SH-SY5Y (cell line): ENCODE measurements at regions not wholly inside any gene's neighbourhood (a gene's known extent, or its start where the extent isn't known, plus 50 kb on each side); places are given as distances from the start of the nearest gene placed in this dataset.

ENCODE experiments used
- GATA2 ChIP-seq: IDR thresholded peaks from 2 replicates; pipeline ENCODE4 v1.6.1; 2011; ENCODE audit warnings: mild to moderate bottlenecking, low read depth, low read length
- GATA3 ChIP-seq: IDR thresholded peaks from 2 replicates; pipeline ENCODE4 v1.6.1; 2011; ENCODE audit warnings: low read depth, mild to moderate bottlenecking, low read length, moderate library complexity

DNA sequence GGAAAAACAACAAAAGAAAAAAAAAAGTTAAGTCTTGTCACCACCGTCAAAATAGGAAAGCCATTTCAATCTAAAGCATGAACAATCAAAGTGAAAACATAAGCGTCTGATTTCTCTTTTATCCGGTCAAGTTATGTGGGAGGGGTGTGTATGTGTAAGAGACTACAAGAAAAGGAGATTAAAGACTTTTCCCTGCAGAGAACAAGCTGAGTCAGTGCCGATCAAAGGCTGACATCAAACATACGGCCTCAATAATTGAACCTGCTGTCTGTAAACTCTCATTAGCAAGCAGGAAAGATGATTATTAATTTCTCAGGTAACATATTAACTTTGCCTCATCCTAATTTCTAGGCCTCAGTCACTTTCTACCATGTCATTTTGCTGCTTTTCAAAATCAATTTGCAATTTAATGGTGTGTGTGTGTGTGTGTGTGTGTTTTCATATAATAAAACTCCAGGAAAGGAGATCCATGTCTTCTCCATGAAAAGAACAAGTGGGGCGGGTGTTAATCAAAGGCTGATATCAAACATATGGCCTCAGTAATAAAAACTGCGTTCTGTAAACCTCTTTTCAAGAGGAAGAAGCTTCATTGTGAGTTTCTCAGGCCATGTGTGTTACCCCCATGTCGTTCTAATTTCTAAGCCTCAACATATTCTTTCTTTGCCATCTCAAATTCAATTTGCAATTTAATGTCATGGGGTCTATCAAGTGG, 649.1 kb upstream of the SORCS1 start:
- TF ChIP-seq GATA3: no peak
- TF ChIP-seq GATA2: no peak

- TF ChIP-seq GATA2 (no peak), GATA3 (no peak)
These were observed 645.4 kb upstream of the SORCS1 start for GRCh38 chr10:107809889-107810288.

DNA sequence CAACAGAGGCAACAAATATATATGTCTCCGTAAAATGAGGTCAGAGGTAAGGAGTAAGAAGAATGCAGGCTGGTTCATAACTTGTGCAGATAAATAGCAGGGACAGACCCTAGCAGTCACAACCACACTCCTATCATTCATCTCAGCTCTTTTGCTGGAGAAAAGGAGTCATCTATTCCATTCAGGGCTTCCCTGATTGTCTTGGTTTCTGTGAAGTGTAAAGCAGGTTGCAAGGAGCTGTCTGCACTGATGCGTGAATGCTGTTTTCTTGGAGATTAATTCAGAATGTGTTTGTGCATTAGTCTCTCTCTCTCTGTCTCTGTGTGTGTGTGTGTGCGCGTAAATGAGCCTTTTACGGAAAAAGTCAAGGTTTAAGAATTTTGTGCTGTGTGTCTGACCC, 643.3 kb upstream of the SORCS1 start:
- TF ChIP-seq GATA2 (no peak), GATA3 (no peak)

GRCh38 chr10:107806026-107806425, 641.5 kb upstream of the SORCS1 start:
- TF ChIP-seq GATA3: no peak
- TF ChIP-seq GATA2: no peak

DNA sequence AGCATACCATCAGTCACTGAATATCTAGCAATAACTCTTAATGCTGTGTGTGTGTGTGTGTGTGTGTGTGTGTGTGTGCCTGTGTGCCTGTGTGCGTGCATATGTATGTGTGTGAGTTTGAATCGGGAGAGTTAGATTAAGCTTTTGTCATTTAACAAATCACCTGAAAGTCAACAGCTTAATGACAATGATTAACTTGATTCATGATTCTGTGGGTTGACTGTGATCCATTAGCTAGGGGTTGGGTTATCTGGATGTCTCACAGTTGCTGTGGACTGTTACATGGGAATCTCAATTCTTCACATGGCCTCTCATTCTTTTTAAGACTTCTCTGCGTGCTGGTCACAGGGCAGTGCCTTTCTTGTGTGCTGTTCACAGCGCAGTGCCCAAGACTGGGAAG, 639.0 kb upstream of the SORCS1 start:
- TF ChIP-seq GATA3: no peak
- TF ChIP-seq GATA2: no peak

- no peak for TF ChIP-seq GATA3
- TF ChIP-seq GATA2: no peak
These were observed 635.6 kb upstream of the SORCS1 start for GRCh38 chr10:107800061-107800460.

- TF ChIP-seq GATA3: no peak
- TF ChIP-seq GATA2: no peak
These were observed 625.8 kb upstream of the SORCS1 start for GRCh38 chr10:107790271-107790670.

DNA sequence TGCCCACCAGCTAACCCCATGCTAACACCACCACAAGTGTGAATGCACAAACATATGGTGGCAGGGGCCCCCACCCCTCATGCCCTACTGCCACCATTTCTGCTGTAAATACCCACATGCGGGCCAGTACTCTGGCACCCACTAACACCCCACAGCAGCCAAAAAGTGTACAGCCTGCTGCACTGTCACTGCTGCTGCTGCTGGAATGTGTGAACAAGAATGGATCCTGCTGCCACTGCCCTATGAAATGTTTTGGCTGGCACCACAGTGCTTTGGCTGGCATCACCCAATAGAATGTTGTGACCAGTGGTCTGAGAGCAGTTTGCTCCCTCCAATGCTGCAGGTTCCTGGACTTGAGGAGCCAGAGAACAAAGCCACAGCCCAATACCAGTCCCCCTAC, 606.6 kb upstream of the SORCS1 start:
- TF ChIP-seq GATA3: no peak
- TF ChIP-seq GATA2: no peak

DNA sequence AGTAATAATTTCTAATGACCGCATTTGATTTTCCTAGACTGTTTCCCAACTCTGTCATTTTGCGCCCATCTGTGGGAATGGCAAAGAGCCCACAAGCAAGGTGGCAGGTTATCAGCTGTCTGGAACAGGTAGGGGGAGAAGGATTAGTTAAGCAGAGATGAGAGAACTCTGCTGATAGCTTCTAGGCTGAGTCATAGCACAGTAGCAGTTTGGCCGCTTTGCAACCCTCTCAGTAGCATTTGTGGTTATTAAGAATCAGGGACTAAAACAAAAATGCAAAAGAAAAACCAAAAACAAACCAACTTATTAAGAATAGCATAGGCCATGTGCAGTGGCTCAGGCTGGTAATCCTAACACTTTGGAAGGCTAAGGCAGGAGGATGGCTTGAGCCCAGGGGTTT, 602.7 kb upstream of the SORCS1 start:
- no peak for TF ChIP-seq GATA3
- TF ChIP-seq GATA2: no peak

DNA sequence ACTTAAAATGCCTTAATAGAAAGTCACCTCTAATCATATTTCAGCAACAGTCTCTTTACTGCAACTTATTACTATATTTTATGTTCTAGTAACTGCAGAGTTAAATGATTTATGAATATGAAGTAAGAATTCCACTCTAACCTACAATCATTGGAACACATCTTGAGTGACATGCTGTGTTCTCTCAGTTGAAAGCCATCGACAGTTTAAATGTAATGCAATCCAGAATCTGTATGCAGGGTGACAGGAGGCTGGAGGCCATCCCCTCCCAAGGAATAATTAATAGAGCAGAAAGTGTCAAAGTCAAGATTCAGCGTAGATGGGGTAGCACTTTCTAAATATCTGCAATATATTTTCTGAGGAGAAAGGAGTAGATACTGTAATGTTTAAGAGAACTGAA, 590.3 kb upstream of the SORCS1 start:
- TF ChIP-seq GATA2 (no peak), GATA3 (no peak)

- TF ChIP-seq GATA2: no peak
- TF ChIP-seq GATA3: no peak
These were observed 584.7 kb upstream of the SORCS1 start for GRCh38 chr10:107749235-107749634.

DNA sequence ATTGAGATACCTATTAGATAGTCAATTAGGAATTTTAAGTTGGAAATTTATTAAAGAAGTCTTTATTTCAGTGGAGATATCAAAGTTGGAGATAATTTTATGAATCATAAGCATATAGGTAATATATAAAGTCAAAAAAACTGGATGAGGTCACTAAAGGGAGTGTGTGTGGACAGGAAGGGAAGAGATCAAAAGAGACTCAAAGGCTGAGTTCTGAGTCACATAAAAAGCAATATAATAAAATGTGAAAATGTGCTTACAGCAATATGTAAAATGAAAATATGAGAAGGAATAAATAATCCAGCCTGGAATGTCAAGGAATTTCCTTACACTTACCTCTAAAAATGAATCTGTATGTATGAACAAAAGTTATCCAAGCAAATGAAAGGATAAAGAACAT, 583.3 kb upstream of the SORCS1 start:
- no peak for TF ChIP-seq GATA3
- TF ChIP-seq GATA2: no peak

DNA sequence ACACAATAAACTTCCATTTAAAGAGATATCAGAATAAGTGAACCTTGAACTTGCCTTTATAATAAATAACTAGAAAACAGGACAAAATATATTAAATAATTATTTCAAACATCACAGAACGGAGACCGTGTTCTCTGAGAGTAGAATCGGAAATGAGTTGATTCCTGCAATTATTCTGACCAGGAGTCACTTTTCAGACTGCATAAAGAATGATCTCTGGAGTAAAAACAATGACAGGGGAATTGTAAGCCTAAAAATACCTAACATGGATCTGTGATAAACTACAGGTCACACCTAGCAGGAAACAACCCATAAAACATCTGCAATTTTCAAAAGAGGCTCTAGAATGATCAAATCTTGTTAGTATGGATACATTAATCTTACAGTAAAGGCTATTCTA, 577.5 kb upstream of the SORCS1 start:
- TF ChIP-seq GATA2 (no peak), GATA3 (no peak)

DNA sequence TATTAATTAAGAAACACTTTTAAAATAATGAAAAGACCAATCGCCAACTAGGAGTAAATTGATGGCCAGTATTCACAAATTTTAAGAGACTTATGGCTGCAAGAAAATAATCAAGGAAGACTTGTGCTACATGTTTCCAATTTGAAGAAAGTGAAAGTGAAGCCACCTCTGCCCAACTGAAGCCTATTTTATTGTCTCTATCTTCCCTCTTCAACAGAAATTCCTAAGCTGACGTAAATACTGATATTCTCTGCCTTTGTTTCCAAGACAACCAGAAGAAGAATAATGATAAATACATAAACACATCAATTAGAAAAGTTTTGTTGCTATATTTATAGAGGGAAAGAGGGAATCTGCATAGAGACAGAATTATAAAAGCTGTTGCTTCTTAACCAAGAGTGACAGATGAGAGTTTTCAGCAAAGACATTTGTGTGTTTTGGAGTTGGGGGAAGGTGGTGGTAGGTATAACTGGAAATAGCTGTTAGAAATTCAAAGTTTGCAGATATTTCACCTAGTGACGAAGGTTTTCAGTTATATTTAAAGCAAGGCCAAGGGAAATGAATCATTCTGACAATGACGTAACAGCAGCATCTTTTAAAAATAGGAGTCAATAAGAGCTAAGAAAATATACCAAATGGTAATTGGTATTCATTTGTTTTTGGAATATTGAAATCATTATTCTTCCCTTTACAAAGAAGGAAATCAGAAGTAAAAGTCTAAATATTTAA, 576.6 kb upstream of the SORCS1 start:
- TF ChIP-seq GATA2: no peak
- TF ChIP-seq GATA3: no peak

GRCh38 chr10:107739951-107740350, 575.4 kb upstream of the SORCS1 start:
- TF ChIP-seq GATA2: no peak
- no peak for TF ChIP-seq GATA3
